PFSK-1 (cell line): ENCODE measurements at regions not wholly inside any gene's neighbourhood (a gene's known extent, or its start where the extent isn't known, plus 50 kb on each side); places are given as distances from the start of the nearest gene placed in this dataset.
A peak's percentile ranks its signal among the peaks of the same experiment; 100 is the strongest.

ENCODE experiments used
- FOXP2 ChIP-seq: optimal IDR thresholded peaks from 2 replicates; pipeline ENCODE3; 2011; ENCODE audit warnings: borderline replicate concordance, control low read depth, inconsistent platforms; ENCODE audit not compliant: insufficient read depth; ENCODE audit errors: extremely low read length, extremely low read depth
- POLR2AphosphoS5 ChIP-seq: IDR thresholded peaks from 2 replicates; pipeline ENCODE4 v1.6.1; 2012; ENCODE audit warnings: low read depth, mild to moderate bottlenecking, control low read depth, low read length, moderate library complexity
- REST ChIP-seq, 2 experiments: IDR thresholded peaks; 2 replicates each; pipeline versions ENCODE4 v1.6.1 to v1.8.0; 2011 to 2012; ENCODE audit warnings: low read depth in 2 of 2, low read length in 2 of 2, control low read depth in 1 of 2, inconsistent platforms in 1 of 2, mild to moderate bottlenecking in 1 of 2, moderate library complexity in 1 of 2; ENCODE audit not compliant: insufficient read depth in 1 of 2
- SIN3A ChIP-seq: IDR thresholded peaks from 2 replicates; pipeline ENCODE4 v1.6.1; 2012; ENCODE audit warnings: mild to moderate bottlenecking, low read length, moderate library complexity, borderline replicate concordance; ENCODE audit not compliant: insufficient read depth
- TAF1 ChIP-seq: IDR thresholded peaks from 2 replicates; pipeline ENCODE4 v1.6.1; 2012; ENCODE audit warnings: low read length, control low read depth, borderline replicate concordance; ENCODE audit not compliant: insufficient read depth

GRCh38 chr18:29693334-29693733, 1349.2 kb downstream of the DSC3 start:
- TF ChIP-seq TAF1, result no peak
- no peak for TF ChIP-seq POLR2AphosphoS5
- no peak for TF ChIP-seq FOXP2
- no peak for TF ChIP-seq SIN3A
- no peak for TF ChIP-seq REST (IDR thresholded peaks at IDR 0.05; ENCODE audit: insufficient read depth in 1 of 2, low read depth in 2 of 2, low read length in 2 of 2)

- TF ChIP-seq REST (IDR thresholded peaks at IDR 0.05; ENCODE audit: insufficient read depth in 1 of 2, low read depth in 2 of 2, low read length in 2 of 2), result peak in 1 of 2 experiments; percentile 62; a peak in 1 of 4 replicates
- no peak for TF ChIP-seq TAF1
Observed at GRCh38 chr18:29681578-29681977, 1361.0 kb downstream of the DSC3 start.

GRCh38 chr18:29664278-29665036, 1378.1 kb downstream of the DSC3 start:
- TF ChIP-seq FOXP2 (no peak), POLR2AphosphoS5 (no peak), TAF1 (no peak), REST (IDR thresholded peaks at IDR 0.05; ENCODE audit: insufficient read depth in 1 of 2, low read depth in 2 of 2, low read length in 2 of 2) (no peak), SIN3A (no peak)

- TF ChIP-seq REST (IDR thresholded peaks at IDR 0.05; ENCODE audit: insufficient read depth in 1 of 2, low read depth in 2 of 2, low read length in 2 of 2) (no peak), FOXP2 (no peak), POLR2AphosphoS5 (no peak), TAF1 (no peak), SIN3A (no peak)
Observed at GRCh38 chr18:29661924-29662323, 1380.6 kb downstream of the DSC3 start.

- TF ChIP-seq REST (IDR thresholded peaks at IDR 0.05; ENCODE audit: insufficient read depth in 1 of 2, low read depth in 2 of 2, low read length in 2 of 2) (no peak), POLR2AphosphoS5 (no peak)
Observed at GRCh38 chr18:29660777-29661176, 1381.8 kb downstream of the DSC3 start.
